Mesenchymal stem cell (in vitro differentiated cells and primary cell): ENCODE measurements at regions not wholly inside any gene's neighbourhood (a gene's known extent, or its start where the extent isn't known, plus 50 kb on each side); places are given as distances from the start of the nearest gene placed in this dataset.
A peak's percentile ranks its signal among the peaks of the same experiment; 100 is the strongest.

Source experiments
- DNase-seq: peaks from one replicate; pipeline ENCODE4 v3.0.0-alpha.2; 2013
- H2AFZ ChIP-seq: one replicate; pipeline ENCODE4 v1.6.1; 2013; ENCODE audit warnings: low read depth, mild to moderate bottlenecking, control low read depth, inconsistent platforms, low read length, moderate library complexity
- H2AK5ac ChIP-seq: 2 replicates; pipeline ENCODE4 v1.6.1; 2013; ENCODE audit warnings: low read length, moderate library complexity, mild to moderate bottlenecking, inconsistent platforms; ENCODE audit not compliant: severe bottlenecking
- H2BK120ac ChIP-seq: one replicate; pipeline ENCODE4 v1.6.1; 2013; ENCODE audit warnings: low read depth, mild to moderate bottlenecking, inconsistent platforms, low read length, moderate library complexity
- H2BK12ac ChIP-seq, 2 experiments: one replicate each; pipeline ENCODE4 v1.6.1; 2013; ENCODE audit warnings: inconsistent platforms in 2 of 2, low read length in 2 of 2, mild to moderate bottlenecking in 2 of 2, moderate library complexity in 2 of 2, control low read depth in 1 of 2
- H2BK15ac ChIP-seq: one replicate; pipeline ENCODE4 v1.6.1; 2013; ENCODE audit warnings: mild to moderate bottlenecking, low read depth, inconsistent platforms; ENCODE audit not compliant: poor library complexity, severe bottlenecking
- H2BK5ac ChIP-seq: 2 replicates; pipeline ENCODE4 v1.6.1; 2013; ENCODE audit warnings: low read depth, mild to moderate bottlenecking, low read length, control low read depth, inconsistent platforms; ENCODE audit not compliant: poor library complexity, severe bottlenecking
- H3K14ac ChIP-seq, 2 experiments: one replicate each; pipeline ENCODE4 v1.6.1; 2013; ENCODE audit warnings: inconsistent platforms in 2 of 2, low read length in 2 of 2, control low read depth in 1 of 2, mild to moderate bottlenecking in 1 of 2, moderate library complexity in 1 of 2
- H3K18ac ChIP-seq, 2 experiments: one replicate each; pipeline ENCODE4 v1.6.1; 2013; ENCODE audit warnings: inconsistent platforms in 2 of 2, low read length in 2 of 2, control low read depth in 1 of 2, low read depth in 1 of 2, mild to moderate bottlenecking in 1 of 2
- H3K23ac ChIP-seq, 2 experiments: one replicate each; pipeline ENCODE4 v1.6.1; 2013; ENCODE audit warnings: inconsistent platforms in 2 of 2, low read length in 2 of 2, mild to moderate bottlenecking in 2 of 2, moderate library complexity in 2 of 2, control low read depth in 1 of 2
- H3K27ac ChIP-seq: 2 replicates; pipeline ENCODE4 v1.5.1; 2013; ENCODE audit warnings: mild to moderate bottlenecking, moderate library complexity, low read length, control low read depth, inconsistent platforms; ENCODE audit not compliant: poor library complexity, severe bottlenecking
- H3K27me3 ChIP-seq, 2 experiments: 2 replicates each; pipeline versions ENCODE4 v1.6.1 to v1.7.0; 2013; ENCODE audit warnings: low read length in 2 of 2, mild to moderate bottlenecking in 2 of 2, moderate library complexity in 2 of 2, control low read depth in 1 of 2, inconsistent platforms in 1 of 2; ENCODE audit not compliant: control insufficient read depth in 1 of 2, insufficient read depth in 1 of 2
- H3K36me3 ChIP-seq, 2 experiments: 2 replicates each; pipeline versions ENCODE4 v1.6.1 to v1.7.0; 2013; ENCODE audit warnings: low read length in 2 of 2, control low read depth in 1 of 2, inconsistent platforms in 1 of 2, low read depth in 1 of 2, mild to moderate bottlenecking in 1 of 2; ENCODE audit not compliant: insufficient read depth in 2 of 2, control insufficient read depth in 1 of 2
- H3K4ac ChIP-seq, 2 experiments: one replicate each; pipeline ENCODE4 v1.6.1; 2013; ENCODE audit warnings: inconsistent platforms in 2 of 2, low read length in 2 of 2, mild to moderate bottlenecking in 2 of 2, moderate library complexity in 2 of 2, control low read depth in 1 of 2, low read depth in 1 of 2
- H3K4me1 ChIP-seq: 2 replicates; pipeline ENCODE4 v1.6.1; 2013; ENCODE audit warnings: low read depth, low read length, control low read depth; ENCODE audit not compliant: control insufficient read depth, insufficient read depth
- H3K4me2 ChIP-seq: 2 replicates; pipeline ENCODE4 v1.6.1; 2013; ENCODE audit warnings: low read length, mild to moderate bottlenecking, inconsistent platforms; ENCODE audit not compliant: poor library complexity, severe bottlenecking
- H3K4me3 ChIP-seq, 2 experiments: 2 replicates each; pipeline versions ENCODE4 v1.5.1 to v1.7.0; 2013; ENCODE audit warnings: low read length in 2 of 2, mild to moderate bottlenecking in 2 of 2, control low read depth in 1 of 2, low read depth in 1 of 2; ENCODE audit not compliant: insufficient read depth in 1 of 2
- H3K79me1 ChIP-seq: replicated peaks from 2 replicates; pipeline ENCODE4 v1.6.1; 2013; ENCODE audit warnings: mild to moderate bottlenecking, control low read depth, low read length, inconsistent platforms; ENCODE audit not compliant: poor library complexity, severe bottlenecking
- H3K9ac ChIP-seq: 2 replicates; pipeline ENCODE4 v1.7.0; 2013; ENCODE audit warnings: mild to moderate bottlenecking, low read length, moderate library complexity
- H3K9me3 ChIP-seq: 2 replicates; pipeline ENCODE4 v1.7.0; 2013; ENCODE audit warnings: mild to moderate bottlenecking, low read length; ENCODE audit not compliant: control insufficient read depth
- H4K8ac ChIP-seq: one replicate; pipeline ENCODE4 v1.6.1; 2013; ENCODE audit warnings: inconsistent platforms, mild to moderate bottlenecking, low read length, moderate library complexity
- H4K91ac ChIP-seq: one replicate; pipeline ENCODE4 v1.6.1; 2013; ENCODE audit warnings: mild to moderate bottlenecking, low read length, inconsistent platforms
- WGBS: methylation state at CpG from one replicate; pipeline ENCODE4 v1.1.7; 2013; ENCODE audit warnings: mixed read lengths; 5-methylcytosine and 5-hydroxymethylcytosine counted together

GRCh38 chr5:89932771-89933181 lies 476.8 kb downstream of the CETN3 start:
- Histone ChIP-seq H2AK5ac (no peak overlapping the region), H2BK5ac (no peak overlapping the region), H3K4me1 (peaks cover 1% of the 10 kb centered on the region), H3K4me3 (no peak overlapping the region), H2BK120ac (no peak overlapping the region), H3K27ac (no peak overlapping the region), H3K27me3 (no peaks in the 10 kb centered on the region), H3K14ac (no peak overlapping the region), H2BK15ac (no peak overlapping the region), H3K18ac (no peak overlapping the region), H3K79me1 (no peaks in the 10 kb centered on the region), H2BK12ac (no peak overlapping the region), H3K4ac (no peak overlapping the region), H3K9me3 (no peaks in the 10 kb centered on the region), H4K91ac (no peak overlapping the region), H3K9ac (no peak overlapping the region), H3K23ac (no peak overlapping the region), H2AFZ (no peak overlapping the region), H4K8ac (no peak overlapping the region), H3K36me3 (no peaks in the 10 kb centered on the region), H3K4me2 (no peak overlapping the region)
- DNase-seq: no peak
- WGBS: 53% methylated on average over 2 of the region's 2 CpGs

GRCh38 chr5:89930591-89931392 lies 478.8 kb downstream of the CETN3 start:
- no CpG with 5 or more reads among the region's 5 CpGs for WGBS
- Histone ChIP-seq H3K23ac (no peak overlapping the region), H3K18ac (no peak overlapping the region), H3K9ac (peak overlapping the region; percentile 57), H2AFZ (no peak overlapping the region), H3K36me3 (no peaks in the 10 kb centered on the region), H4K91ac (no peak overlapping the region), H3K9me3 (no peaks in the 10 kb centered on the region), H3K27ac (peak overlapping the region; percentile 65), H3K4ac (no peak overlapping the region), H2BK120ac (no peak overlapping the region), H3K4me2 (no peak overlapping the region), H2AK5ac (no peak overlapping the region), H2BK12ac (no peak overlapping the region), H2BK15ac (no peak overlapping the region), H3K4me1 (peaks cover 1% of the 10 kb centered on the region), H3K14ac (no peak overlapping the region), H3K4me3 (peak overlapping the region in 1 of 2 experiments; percentile 42), H3K27me3 (no peaks in the 10 kb centered on the region), H3K79me1 (no peaks in the 10 kb centered on the region), H2BK5ac (no peak overlapping the region), H4K8ac (no peak overlapping the region)
- DNase-seq: peak; percentile 52

GRCh38 chr5:89929834-89930233 lies 479.7 kb downstream of the CETN3 start:
- Histone ChIP-seq H3K27ac (peak overlapping the region; percentile 47), H3K36me3 (no peaks in the 10 kb centered on the region), H2BK5ac (no peak overlapping the region), H3K23ac (no peak overlapping the region), H4K8ac (no peak overlapping the region), H3K4me1 (peaks cover 1% of the 10 kb centered on the region), H3K9ac (no peak overlapping the region), H3K27me3 (no peaks in the 10 kb centered on the region), H3K9me3 (no peaks in the 10 kb centered on the region), H2AK5ac (no peak overlapping the region), H3K4ac (no peak overlapping the region), H2BK15ac (no peak overlapping the region), H2BK12ac (no peak overlapping the region), H3K18ac (no peak overlapping the region), H4K91ac (no peak overlapping the region), H2AFZ (no peak overlapping the region), H3K14ac (no peak overlapping the region), H3K79me1 (no peaks in the 10 kb centered on the region), H3K4me2 (no peak overlapping the region), H2BK120ac (no peak overlapping the region), H3K4me3 (no peak overlapping the region)
- DNase-seq: peak; percentile 4
- 100% methylated on average over 1 of the region's 1 CpG for WGBS

GRCh38 chr5:89929173-89929572 lies 480.4 kb downstream of the CETN3 start:
- H3K23ac ChIP-seq: no peak overlapping the region
- H2BK12ac ChIP-seq: no peak overlapping the region

More at GRCh38 chr5:89929173-89929572, 480.4 kb downstream of the CETN3 start:
- Histone ChIP-seq H2BK120ac (no peak overlapping the region), H2AFZ (no peak overlapping the region), H3K9me3 (no peaks in the 10 kb centered on the region), H4K91ac (no peak overlapping the region), H3K36me3 (no peaks in the 10 kb centered on the region), H3K4me2 (no peak overlapping the region), H3K9ac (no peak overlapping the region), H3K14ac (no peak overlapping the region), H3K27me3 (no peaks in the 10 kb centered on the region), H2BK15ac (no peak overlapping the region), H3K27ac (no peak overlapping the region), H3K4me1 (peaks cover 1% of the 10 kb centered on the region), H3K79me1 (no peaks in the 10 kb centered on the region), H3K4ac (no peak overlapping the region), H3K18ac (no peak overlapping the region), H2AK5ac (no peak overlapping the region), H2BK5ac (no peak overlapping the region), H4K8ac (no peak overlapping the region), H3K4me3 (no peak overlapping the region)
- no peak for DNase-seq
- WGBS: 89% methylated on average over 1 of the region's 2 CpGs
